Uterus (tissue), 3 donors: ENCODE measurements at regions not wholly inside any gene's neighbourhood (a gene's known extent, or its start where the extent isn't known, plus 50 kb on each side); places are given as distances from the start of the nearest gene placed in this dataset.
"Not testable (repeated sequence)": the region's sequence is repeated elsewhere in the genome, so short reads cannot be mapped to it uniquely, and the experiment has no call there.

Experiments used
- DNase-seq, 2 donors: peaks; one replicate each; pipeline ENCODE4 v3.0.0-alpha.2; 2019 to 2020
- H3K27ac ChIP-seq, 2 donors: fragments of 200-600 bp; sonication (generic); 1 replicate in 1 of 2; 2 replicates in 1 of 2; pipeline ENCODE4 v1.5.1; 2016 to 2018
- H3K27me3 ChIP-seq, 2 donors: fragments of 200-600 bp; sonication (generic); one replicate each; pipeline ENCODE4 v1.5.1; 2018 to 2019; ENCODE audit warnings: control low read depth in 1 of 2
- H3K36me3 ChIP-seq, 2 donors: fragments of 200-600 bp; sonication (generic); one replicate each; pipeline ENCODE4 v1.5.1; 2019; ENCODE audit warnings: control low read depth in 1 of 2
- H3K4me1 ChIP-seq, 2 donors: fragments of 200-600 bp; sonication (generic); one replicate each; pipeline ENCODE4 v1.5.1; 2018 to 2019; ENCODE audit warnings: control low read depth in 1 of 2
- H3K4me3 ChIP-seq, 2 donors: fragments of 200-600 bp; sonication (generic); 1 replicate in 1 of 2; 2 replicates in 1 of 2; pipeline ENCODE4 v1.5.1; 2018 to 2019; ENCODE audit warnings: mild to moderate bottlenecking in 1 of 2
- H3K9me3 ChIP-seq, 2 donors: fragments of 200-600 bp; sonication (generic); one replicate each; pipeline ENCODE4 v1.5.1; 2019; ENCODE audit warnings: control low read depth in 1 of 2
- CTCF ChIP-seq, 4 experiments: fragments of 200-600 bp in 2 of 4; fragments of 450-650 bp in 2 of 4; sonication (generic) in 2 of 4; IDR thresholded peaks; one replicate each; pipeline ENCODE4 v1.5.1; 2016 to 2019; ENCODE audit warnings: antibody characterized with exemption in 4 of 4, mild to moderate bottlenecking in 2 of 4, moderate library complexity in 1 of 4
- POLR2A ChIP-seq, 2 donors: fragments of 450-650 bp; IDR thresholded peaks; one replicate each; pipeline ENCODE4 v1.6.1; 2016; ENCODE audit warnings: antibody characterized with exemption in 2 of 2, mild to moderate bottlenecking in 1 of 2, moderate library complexity in 1 of 2
- intact Hi-C: fragments of 100-400 bp; cut with DNase I; formaldehyde crosslinking; loops from one replicate; pipeline ENCODE4 v1.15.1; 2023; ENCODE audit warnings: low total_unique reads
- donor health status: DM: yes; HTN: yes; CAD: no.

GRCh38 chr22:49657974-49658590 is 169.6 kb downstream of the BRD1 start:
- Histone ChIP-seq H3K4me1 (no peaks in the 10 kb centered on the region), H3K4me3 (no peak overlapping the region), H3K9me3 (no peaks in the 10 kb centered on the region), H3K36me3 (no peaks in the 10 kb centered on the region), H3K27me3 (no peaks in the 10 kb centered on the region), H3K27ac (peak overlapping the region; percentile 59 to 67)
- DNase-seq: no peak
- TF ChIP-seq POLR2A (IDR thresholded peaks at IDR 0.05): peak in 1 of 2 donors; percentile 6
- no peak for TF ChIP-seq CTCF (IDR thresholded peaks at IDR 0.05)
- intact Hi-C loops: no loop called here

DNA sequence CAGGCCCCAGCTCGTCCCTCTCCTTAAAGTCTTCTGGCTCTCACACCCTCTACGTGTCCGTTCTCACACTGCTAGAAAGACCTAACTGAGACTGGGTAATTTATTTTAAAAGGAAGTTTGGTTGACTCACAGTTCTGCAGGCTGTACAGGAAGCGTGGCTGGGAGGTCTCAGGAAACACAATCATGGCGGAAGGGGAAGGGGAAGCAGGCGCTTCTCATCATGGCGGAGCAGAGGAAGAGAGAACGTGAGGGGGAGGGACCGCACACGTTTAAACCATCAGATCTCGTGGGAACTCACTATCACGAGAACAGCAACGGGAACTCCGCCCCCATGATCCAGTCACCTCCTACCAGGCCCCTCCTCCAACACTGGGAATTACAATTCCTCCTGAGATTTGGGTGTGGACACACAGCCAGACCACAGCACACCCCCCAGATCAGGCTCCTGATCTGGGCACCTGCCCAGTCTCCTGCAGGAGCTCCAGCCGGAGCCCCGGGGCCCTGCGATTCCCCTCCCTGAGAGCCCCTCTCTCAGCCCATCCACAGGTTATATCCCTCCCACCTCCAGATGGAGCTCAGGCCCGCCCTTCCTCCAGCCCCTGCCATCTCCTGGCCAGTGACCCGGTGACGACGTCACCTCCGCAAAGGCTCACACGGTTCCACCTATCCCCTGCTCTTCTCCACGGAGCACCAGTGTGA is 170.2 kb downstream of the BRD1 start:
- Histone ChIP-seq H3K4me1 (no peaks in the 10 kb centered on the region), H3K4me3 (peak overlapping the region; percentile 22 to 33), H3K36me3 (no peaks in the 10 kb centered on the region), H3K27ac (peak overlapping the region; percentile 59 to 67), H3K9me3 (no peaks in the 10 kb centered on the region), H3K27me3 (no peaks in the 10 kb centered on the region)
- TF ChIP-seq CTCF (IDR thresholded peaks at IDR 0.05) (no peak), POLR2A (IDR thresholded peaks at IDR 0.05) (no peak)
- intact Hi-C loops: no loop called here
- DNase-seq: peak; percentile 46 to 79

DNA sequence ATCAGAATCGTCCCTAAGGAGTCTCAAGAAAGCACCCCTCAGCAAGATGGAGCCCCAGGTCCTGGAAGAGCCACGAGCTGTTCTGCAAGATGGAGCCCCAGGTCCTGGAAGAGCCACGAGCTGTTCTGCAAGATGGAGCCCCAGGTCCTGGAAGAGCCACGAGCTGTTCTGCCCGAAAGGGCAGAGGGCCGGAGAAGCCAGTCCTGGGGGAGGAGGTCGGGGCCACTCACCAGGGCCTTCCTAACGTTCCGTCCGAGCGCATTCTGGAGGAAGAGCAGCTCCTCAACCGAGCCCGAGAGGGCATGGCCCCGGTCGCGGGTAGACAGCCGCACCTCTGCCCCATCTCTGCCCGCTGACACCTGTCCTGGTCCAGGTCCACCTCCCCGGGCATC is 170.8 kb downstream of the BRD1 start:
- peak overlapping the region; percentile 39 to 63 for H3K27ac ChIP-seq
- H3K4me1 ChIP-seq, intact Hi-C loops, H3K36me3 ChIP-seq, H3K9me3 ChIP-seq, H3K27me3 ChIP-seq, DNase-seq: not testable (repeated sequence)
- peak overlapping the region; percentile 22 to 33 for H3K4me3 ChIP-seq

GRCh38 chr22:49656291-49656851 is 171.3 kb downstream of the BRD1 start:
- H3K9me3 ChIP-seq: no peaks in the 10 kb centered on the region
- peak overlapping the region; percentile 22 to 33 for H3K4me3 ChIP-seq
- H3K27ac ChIP-seq: peak overlapping the region; percentile 39 to 63
- H3K36me3 ChIP-seq: no peaks in the 10 kb centered on the region
- no peak for TF ChIP-seq POLR2A (IDR thresholded peaks at IDR 0.05)
- no peak for TF ChIP-seq CTCF (IDR thresholded peaks at IDR 0.05)
- H3K27me3 ChIP-seq: no peaks in the 10 kb centered on the region
- intact Hi-C loops: no loop called here
- DNase-seq: no peak
- H3K4me1 ChIP-seq: no peaks in the 10 kb centered on the region

DNA sequence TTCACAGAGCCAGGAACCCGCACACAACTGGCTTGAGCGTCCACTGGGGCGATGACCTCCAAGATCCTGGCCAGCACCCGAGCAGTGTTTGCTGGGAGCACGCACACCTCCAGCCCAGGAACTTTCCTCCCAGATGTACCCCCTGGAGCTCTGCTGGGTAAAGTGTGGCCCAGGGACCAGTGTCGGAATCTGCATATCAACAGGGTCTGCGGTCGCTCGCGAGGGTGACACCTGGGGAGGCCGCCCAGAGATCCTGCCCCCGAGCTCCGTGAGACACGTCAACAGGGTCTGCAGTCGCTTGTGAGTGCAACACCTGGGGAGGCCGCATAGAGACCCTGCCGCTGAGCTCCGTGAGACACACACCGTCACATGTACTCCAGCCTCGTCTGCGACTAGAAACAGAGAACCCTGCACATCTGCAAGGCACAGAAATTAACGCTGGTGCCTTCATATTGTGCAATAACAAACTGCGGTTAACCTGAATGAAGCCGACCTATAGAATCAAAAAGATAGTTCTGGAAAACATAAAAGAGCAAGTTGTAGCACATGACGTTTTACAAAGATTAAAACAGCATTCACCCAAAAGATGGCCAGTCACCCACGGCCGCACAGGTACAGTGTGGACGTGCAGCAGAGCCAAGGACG is 172.4 kb downstream of the BRD1 start:
- no peaks in the 10 kb centered on the region for H3K27me3 ChIP-seq
- H3K4me1 ChIP-seq: no peaks in the 10 kb centered on the region
- no peak for DNase-seq
- TF ChIP-seq POLR2A (IDR thresholded peaks at IDR 0.05): no peak
- no peak for TF ChIP-seq CTCF (IDR thresholded peaks at IDR 0.05)
- H3K4me3 ChIP-seq: no peak overlapping the region
- no peaks in the 10 kb centered on the region for H3K36me3 ChIP-seq
- intact Hi-C loops: no loop called here
- no peaks in the 10 kb centered on the region for H3K9me3 ChIP-seq
- no peak overlapping the region for H3K27ac ChIP-seq
